ENCODE measurements at regions not wholly inside any gene's neighbourhood (a gene's known extent, or its start where the extent isn't known, plus 50 kb on each side); places are given as distances from the start of the nearest gene placed in this dataset.

- WGBS, 2 donors = 67 to 78% methylated on average over 2 of the region's 2 CpGs
- DNase-seq = no peak
- intact Hi-C loops (cut with DNase I; ENCODE audit: low total_unique reads) = no loop called here
- no peaks in the 10 kb centered on the region for H3K4me1 ChIP-seq
- no peak overlapping the region for H3K4me3 ChIP-seq
- no peaks in the 10 kb centered on the region for H3K36me3 ChIP-seq (ENCODE audit: low read depth, missing control alignments)
- H3K9me3 ChIP-seq = no peaks in the 10 kb centered on the region
- TF ChIP-seq POLR2A (IDR thresholded peaks at IDR 0.05) (no peak), CTCF (IDR thresholded peaks at IDR 0.05) (no peak)
- no peak overlapping the region for H3K27ac ChIP-seq
- H3K27me3 ChIP-seq = no peaks in the 10 kb centered on the region
These were observed 390.3 kb upstream of the GALNT5 start for GRCh38 chr2:156867201-156867600.

- Histone ChIP-seq H3K27ac (no peak overlapping the region), H3K4me1 (peaks cover 3% of the 10 kb centered on the region), H3K4me3 (no peak overlapping the region), H3K27me3 (no peaks in the 10 kb centered on the region), H3K36me3 (ENCODE audit: low read depth, missing control alignments) (no peaks in the 10 kb centered on the region), H3K9me3 (no peaks in the 10 kb centered on the region)
- WGBS, 2 donors = 59 to 91% methylated on average over 2 to 3 of the region's 3 CpGs
- intact Hi-C loops (cut with DNase I; ENCODE audit: low total_unique reads) = no loop called here
- TF ChIP-seq POLR2A (IDR thresholded peaks at IDR 0.05) = no peak
- no peak for TF ChIP-seq CTCF (IDR thresholded peaks at IDR 0.05)
- no peak for DNase-seq
These were observed 382.8 kb upstream of the GALNT5 start for GRCh38 chr2:156874707-156875106.

GRCh38 chr2:156883804-156884203 is 373.7 kb upstream of the GALNT5 start:
- no peak overlapping the region for H3K27ac ChIP-seq
- no peak overlapping the region for H3K4me3 ChIP-seq
- no peaks in the 10 kb centered on the region for H3K9me3 ChIP-seq
- WGBS, 2 donors = 88 to 92% methylated on average over 3 of the region's 3 CpGs
- no peaks in the 10 kb centered on the region for H3K27me3 ChIP-seq
- TF ChIP-seq CTCF (IDR thresholded peaks at IDR 0.05) (no peak), POLR2A (IDR thresholded peaks at IDR 0.05) (no peak)
- no peaks in the 10 kb centered on the region for H3K36me3 ChIP-seq (ENCODE audit: low read depth, missing control alignments)
- intact Hi-C loops (cut with DNase I; ENCODE audit: low total_unique reads) = no loop called here
- no peak for DNase-seq
- no peaks in the 10 kb centered on the region for H3K4me1 ChIP-seq

GRCh38 chr2:156884216-156884615 is 373.3 kb upstream of the GALNT5 start:
- intact Hi-C loops (cut with DNase I; ENCODE audit: low total_unique reads) = no loop called here
- TF ChIP-seq CTCF (IDR thresholded peaks at IDR 0.05) = no peak
- no peak for TF ChIP-seq POLR2A (IDR thresholded peaks at IDR 0.05)
- Histone ChIP-seq H3K4me1 (no peaks in the 10 kb centered on the region), H3K27ac (no peak overlapping the region), H3K4me3 (no peak overlapping the region), H3K9me3 (no peaks in the 10 kb centered on the region), H3K36me3 (ENCODE audit: low read depth, missing control alignments) (no peaks in the 10 kb centered on the region), H3K27me3 (no peaks in the 10 kb centered on the region)
- DNase-seq = no peak
- 86 to 88% methylated on average over 3 of the region's 3 CpGs for WGBS, 2 donors

- TF ChIP-seq CTCF (IDR thresholded peaks at IDR 0.05) = no peak
- no peak for TF ChIP-seq POLR2A (IDR thresholded peaks at IDR 0.05)
- Histone ChIP-seq H3K36me3 (ENCODE audit: low read depth, missing control alignments) (no peaks in the 10 kb centered on the region), H3K4me1 (no peaks in the 10 kb centered on the region), H3K4me3 (no peak overlapping the region), H3K9me3 (no peaks in the 10 kb centered on the region), H3K27me3 (no peaks in the 10 kb centered on the region), H3K27ac (no peak overlapping the region)
- intact Hi-C loops (cut with DNase I; ENCODE audit: low total_unique reads) = no loop called here
- 73 to 79% methylated on average over 5 of the region's 5 CpGs for WGBS, 2 donors
- DNase-seq = no peak
These were observed 366.9 kb upstream of the GALNT5 start for GRCh38 chr2:156890529-156891148.

Measured in testis (tissue), 2 donors.